AG09319 (cell line): ENCODE measurements at regions not wholly inside any gene's neighbourhood (a gene's known extent, or its start where the extent isn't known, plus 50 kb on each side); places are given as distances from the start of the nearest gene placed in this dataset.

ENCODE experiments used
- DNase-seq: peaks from one replicate; pipeline ENCODE4 v3.0.0-alpha.2; 2010; ENCODE audit warnings: low read depth; ENCODE audit errors: extremely low read depth
- TF ChIP-seq, protein P1 (sequence below): IDR thresholded peaks from 2 replicates; pipeline ENCODE4 v1.5.1; 2011; ENCODE audit warnings: low read depth, mild to moderate bottlenecking, inconsistent platforms, low read length, moderate library complexity

- DNase-seq = no peak
- TF ChIP-seq, protein P1, sequence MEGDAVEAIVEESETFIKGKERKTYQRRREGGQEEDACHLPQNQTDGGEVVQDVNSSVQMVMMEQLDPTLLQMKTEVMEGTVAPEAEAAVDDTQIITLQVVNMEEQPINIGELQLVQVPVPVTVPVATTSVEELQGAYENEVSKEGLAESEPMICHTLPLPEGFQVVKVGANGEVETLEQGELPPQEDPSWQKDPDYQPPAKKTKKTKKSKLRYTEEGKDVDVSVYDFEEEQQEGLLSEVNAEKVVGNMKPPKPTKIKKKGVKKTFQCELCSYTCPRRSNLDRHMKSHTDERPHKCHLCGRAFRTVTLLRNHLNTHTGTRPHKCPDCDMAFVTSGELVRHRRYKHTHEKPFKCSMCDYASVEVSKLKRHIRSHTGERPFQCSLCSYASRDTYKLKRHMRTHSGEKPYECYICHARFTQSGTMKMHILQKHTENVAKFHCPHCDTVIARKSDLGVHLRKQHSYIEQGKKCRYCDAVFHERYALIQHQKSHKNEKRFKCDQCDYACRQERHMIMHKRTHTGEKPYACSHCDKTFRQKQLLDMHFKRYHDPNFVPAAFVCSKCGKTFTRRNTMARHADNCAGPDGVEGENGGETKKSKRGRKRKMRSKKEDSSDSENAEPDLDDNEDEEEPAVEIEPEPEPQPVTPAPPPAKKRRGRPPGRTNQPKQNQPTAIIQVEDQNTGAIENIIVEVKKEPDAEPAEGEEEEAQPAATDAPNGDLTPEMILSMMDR = no peak
These were observed 51.6 kb upstream of the CDKN2AIPNL start for GRCh38 chr5:134463176-134463720.

GRCh38 chr5:134462761-134463160, 51.1 kb upstream of the CDKN2AIPNL start:
- DNase-seq = no peak
- TF ChIP-seq, protein P1 = no peak

GRCh38 chr5:134462047-134462575, 50.4 kb upstream of the CDKN2AIPNL start:
- TF ChIP-seq, protein P1 = no peak
- no peak for DNase-seq
